Natural killer cell treated with Interleukin-12 subunit alpha and Interleukin-12 subunit beta and Interleukin-15 and Interleukin-18, amount 100 ng/mL, for 72 hours (primary cell): ENCODE measurements at regions not wholly inside any gene's neighbourhood (a gene's known extent, or its start where the extent isn't known, plus 50 kb on each side); places are given as distances from the start of the nearest gene placed in this dataset.
"Not testable (repeated sequence)": the region's sequence is repeated elsewhere in the genome, so short reads cannot be mapped to it uniquely, and the experiment has no call there.

Experiments
- ATAC-seq, 2 donors: fragments of 150-1000 bp; cut with Tn5 transposase in 1 of 2; sonication (Bioruptor Pico), chemical (Tn5 transposase) in 1 of 2; 2 replicates each; pipeline ENCODE4 v1.10.0; 2021
- DNase-seq: peaks from one replicate; pipeline ENCODE4 v3.0.0; 2022; ENCODE audit warnings: low spot score
- H3K27ac Mint-ChIP-seq, 2 donors: 1 replicate in 1 of 2; 2 replicates in 1 of 2; pipeline ENCODE4 v1.8.0; 2022; ENCODE audit warnings: mixed read lengths in 2 of 2, mild to moderate bottlenecking in 1 of 2, moderate library complexity in 1 of 2
- H3K27me3 Mint-ChIP-seq, 2 donors: 1 replicate in 1 of 2; 2 replicates in 1 of 2; pipeline ENCODE4 v1.8.0; 2022; ENCODE audit warnings: mixed read lengths in 2 of 2
- H3K36me3 Mint-ChIP-seq: one replicate; pipeline ENCODE4 v1.8.0; 2022; ENCODE audit warnings: mixed read lengths
- H3K4me1 Mint-ChIP-seq, 2 donors: 1 replicate in 1 of 2; 2 replicates in 1 of 2; pipeline ENCODE4 v1.8.0; 2022; ENCODE audit warnings: low read depth in 2 of 2, mixed read lengths in 2 of 2, mild to moderate bottlenecking in 1 of 2
- H3K4me3 Mint-ChIP-seq: one replicate; pipeline ENCODE4 v1.8.0; 2022; ENCODE audit warnings: mixed read lengths
- H3K9me3 Mint-ChIP-seq: 2 replicates; pipeline ENCODE4 v1.8.0; 2022; ENCODE audit warnings: mixed read lengths

DNA sequence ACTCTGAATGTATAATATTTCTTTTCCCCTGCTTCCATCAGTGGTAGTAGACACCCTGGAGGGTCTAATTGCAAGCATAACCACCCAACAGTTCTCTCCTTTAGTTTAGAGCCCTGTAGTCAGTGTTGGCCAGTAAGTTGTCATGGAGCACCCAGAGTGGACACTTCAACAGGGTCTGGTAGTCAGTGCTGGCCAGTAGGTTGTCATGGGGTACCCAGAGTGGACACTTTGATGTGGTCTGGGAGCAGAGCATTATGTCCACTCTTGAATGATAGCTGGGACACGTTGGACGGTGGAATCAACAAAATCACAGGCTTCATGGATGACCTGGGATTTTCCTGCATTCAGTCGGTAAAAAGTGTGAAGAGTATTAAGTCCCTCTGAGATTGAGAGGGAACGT lies 864.9 kb upstream of the TPTE start:
- H3K9me3 Mint-ChIP-seq: peaks cover 13% of the 10 kb centered on the region
- H3K4me1 Mint-ChIP-seq, H3K27me3 Mint-ChIP-seq, H3K36me3 Mint-ChIP-seq, H3K4me3 Mint-ChIP-seq, DNase-seq, H3K27ac Mint-ChIP-seq: not testable (repeated sequence)
- ATAC-seq: peak in 1 of 2 donors; percentile 40

DNA sequence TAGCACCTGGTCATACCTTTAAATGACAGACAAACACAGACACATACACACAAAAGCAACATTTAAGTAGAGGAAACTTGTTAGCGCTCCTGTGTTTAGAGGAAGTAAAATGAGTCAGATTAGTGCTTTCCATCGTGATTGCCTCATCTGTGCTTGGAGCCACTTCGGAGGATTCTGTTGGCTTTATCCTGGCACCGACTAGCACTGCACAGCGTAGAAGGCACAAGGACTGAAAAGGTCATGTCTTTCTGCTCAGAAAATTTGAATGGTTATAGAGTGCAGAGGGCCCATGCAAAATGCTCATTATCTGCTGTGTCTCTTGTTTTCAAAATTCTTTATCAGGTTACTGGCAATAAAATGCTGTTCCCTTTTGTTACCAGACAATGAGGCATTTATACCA lies 863.6 kb upstream of the TPTE start:
- not testable (repeated sequence) for ATAC-seq, H3K27ac Mint-ChIP-seq, DNase-seq, H3K36me3 Mint-ChIP-seq, H3K27me3 Mint-ChIP-seq, H3K4me1 Mint-ChIP-seq, H3K4me3 Mint-ChIP-seq
- peaks cover 10% of the 10 kb centered on the region for H3K9me3 Mint-ChIP-seq

DNA sequence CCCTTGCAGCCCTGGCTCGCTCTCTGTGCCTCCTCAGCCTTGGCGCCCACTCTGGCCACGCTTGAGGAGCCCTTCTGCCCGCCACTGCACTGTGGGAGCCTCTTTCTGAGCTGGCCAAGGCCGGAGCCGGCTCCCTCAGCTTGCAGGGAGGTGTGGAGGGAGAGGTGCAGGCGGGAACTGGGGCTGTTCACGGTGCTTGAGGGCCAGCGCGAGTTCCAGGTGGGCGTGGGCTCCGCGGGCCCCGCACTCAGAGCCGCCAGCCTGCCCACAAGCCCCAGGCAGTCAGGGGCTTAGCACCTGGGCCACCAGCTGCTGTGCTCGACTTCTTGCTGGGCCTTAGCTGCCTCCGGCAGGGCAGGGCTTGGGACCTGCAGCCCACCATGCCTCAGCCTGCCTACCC lies 861.5 kb upstream of the TPTE start:
- peaks cover 10% of the 10 kb centered on the region for H3K9me3 Mint-ChIP-seq
- not testable (repeated sequence) for H3K4me1 Mint-ChIP-seq, H3K4me3 Mint-ChIP-seq, H3K27me3 Mint-ChIP-seq, ATAC-seq, H3K27ac Mint-ChIP-seq, H3K36me3 Mint-ChIP-seq, DNase-seq

DNA sequence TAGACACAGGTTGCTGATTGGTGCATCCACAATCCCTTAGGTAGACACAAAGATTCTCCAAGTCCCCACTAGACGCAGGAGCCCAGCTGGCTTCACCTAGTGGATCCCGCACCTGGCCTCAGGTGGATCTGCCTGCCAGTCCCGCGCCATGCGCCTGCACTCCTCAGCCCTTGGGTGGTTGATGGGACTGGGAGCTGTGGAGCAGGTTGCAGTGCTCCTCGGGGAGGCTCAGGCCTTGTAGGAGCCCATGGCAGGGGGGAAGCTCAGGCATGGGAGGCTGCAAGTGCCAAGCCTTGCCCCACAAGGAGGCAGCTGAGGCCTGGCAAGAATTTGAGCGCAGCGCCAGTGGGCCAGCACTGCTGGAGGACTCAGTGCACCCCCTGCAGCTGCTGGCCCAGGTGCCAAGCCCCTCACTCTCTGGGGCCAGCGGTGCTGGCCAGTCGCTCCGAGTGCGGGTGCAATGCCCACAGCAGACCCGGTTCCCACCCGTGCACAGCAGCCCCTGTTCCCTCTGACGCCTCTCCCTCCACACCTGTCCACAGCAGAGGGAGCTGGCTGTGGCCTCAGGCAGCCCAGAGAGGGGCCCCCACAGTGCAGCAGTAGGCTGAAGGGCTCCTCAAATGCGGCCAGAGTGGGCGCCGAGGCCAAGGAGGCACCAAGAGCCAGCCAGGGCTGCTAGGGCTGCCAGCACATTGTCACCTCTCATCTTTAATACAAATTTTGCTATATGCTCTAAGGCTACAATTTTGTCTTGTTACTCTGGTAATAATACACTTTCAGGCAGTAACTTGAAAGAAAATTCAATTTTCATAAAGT lies 857.3 kb upstream of the TPTE start:
- peak; percentile 43 to 52 for ATAC-seq

DNA sequence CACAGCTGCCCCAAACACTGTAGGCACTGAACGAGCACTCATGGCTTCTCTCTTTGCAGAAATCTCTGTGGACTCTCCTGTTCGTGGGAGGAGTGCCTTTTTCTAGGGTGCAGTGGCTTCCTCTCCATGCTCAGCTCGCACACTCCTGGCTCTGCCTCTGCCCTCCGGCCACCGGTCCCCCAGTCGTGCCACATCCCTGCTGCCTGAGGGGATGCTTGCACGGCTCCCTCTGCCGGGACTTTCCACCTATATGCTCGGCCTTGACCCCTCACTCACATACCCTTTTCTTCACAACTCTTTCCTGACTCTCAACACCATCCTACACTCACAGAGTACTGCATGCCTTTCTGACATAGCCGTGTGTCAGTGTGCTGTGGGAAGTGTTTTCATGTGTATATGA lies 845.6 kb upstream of the TPTE start:
- DNase-seq, H3K4me3 Mint-ChIP-seq, H3K27me3 Mint-ChIP-seq, H3K36me3 Mint-ChIP-seq, H3K9me3 Mint-ChIP-seq, H3K27ac Mint-ChIP-seq, H3K4me1 Mint-ChIP-seq: not testable (repeated sequence)
- ATAC-seq: peak in 1 of 2 donors; percentile 6

More for the DNA sequence above, 857.3 kb upstream of the TPTE start:
- H3K4me3 Mint-ChIP-seq, H3K36me3 Mint-ChIP-seq, H3K9me3 Mint-ChIP-seq, H3K27ac Mint-ChIP-seq, DNase-seq, H3K4me1 Mint-ChIP-seq, H3K27me3 Mint-ChIP-seq: not testable (repeated sequence)

DNA sequence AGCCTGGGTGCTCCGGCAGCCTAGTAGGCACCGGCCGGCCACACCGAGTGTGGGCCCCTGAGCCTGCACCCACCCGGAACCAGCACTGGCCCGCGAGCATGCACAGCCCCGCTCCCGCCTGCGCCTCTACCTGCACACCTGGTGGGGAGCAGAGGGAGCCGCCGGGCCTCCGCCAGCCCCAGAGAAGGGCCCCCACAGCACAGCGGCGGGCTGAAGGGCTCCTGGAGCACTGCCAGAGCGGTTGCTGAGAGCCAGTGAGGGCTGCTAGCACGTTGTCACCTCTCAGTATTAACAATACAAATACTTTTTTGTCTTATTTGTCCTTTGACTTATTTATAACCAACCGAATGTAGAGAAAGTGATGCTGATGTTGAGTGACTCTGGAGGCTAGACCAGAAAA lies 842.4 kb upstream of the TPTE start:
- not testable (repeated sequence) for H3K36me3 Mint-ChIP-seq, H3K27ac Mint-ChIP-seq

DNA sequence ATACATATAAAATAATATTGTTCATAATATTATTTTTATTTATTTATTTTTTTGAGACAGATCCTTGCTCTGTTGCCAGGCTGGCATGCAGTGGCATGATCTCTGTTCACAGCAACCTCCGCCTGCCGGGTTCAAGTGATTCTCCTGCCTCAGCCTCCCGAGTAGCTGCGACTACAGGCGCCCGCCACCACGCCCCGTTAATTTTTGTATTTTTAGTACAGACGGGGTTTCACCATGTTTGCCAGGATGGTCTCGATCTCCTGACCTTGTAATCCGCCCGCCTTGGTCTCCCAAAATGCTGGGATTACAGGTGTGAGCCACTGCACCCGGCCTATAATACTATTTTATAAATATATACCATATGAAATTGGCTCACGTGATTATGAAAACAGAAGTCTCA lies 832.4 kb upstream of the TPTE start:
- not testable (repeated sequence) for ATAC-seq, H3K27ac Mint-ChIP-seq, H3K27me3 Mint-ChIP-seq, H3K36me3 Mint-ChIP-seq, H3K4me3 Mint-ChIP-seq, DNase-seq, H3K9me3 Mint-ChIP-seq, H3K4me1 Mint-ChIP-seq

More for the DNA sequence above, 842.4 kb upstream of the TPTE start:
- ATAC-seq: peak in 1 of 2 donors; percentile 36
- H3K27me3 Mint-ChIP-seq, H3K4me3 Mint-ChIP-seq, H3K4me1 Mint-ChIP-seq, DNase-seq, H3K9me3 Mint-ChIP-seq: not testable (repeated sequence)

DNA sequence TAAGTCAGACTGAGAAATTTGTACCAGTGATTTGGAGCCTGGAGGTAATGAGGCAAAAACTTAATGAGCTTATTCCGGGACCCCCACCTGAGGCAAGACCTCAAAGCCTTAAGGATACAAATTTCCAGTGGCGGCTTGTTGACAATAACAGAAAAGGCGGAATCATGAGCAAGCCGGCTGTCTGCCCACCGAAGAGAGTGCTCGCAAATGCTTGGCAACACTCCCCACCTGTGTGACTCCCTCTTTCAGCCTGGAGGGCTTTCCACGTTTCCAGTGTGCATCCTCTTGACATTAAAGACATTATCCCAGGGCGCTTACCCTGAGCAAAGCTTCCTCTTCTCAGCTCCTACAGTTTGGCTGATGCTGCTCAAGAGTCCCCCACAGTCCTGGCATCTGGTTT lies 830.4 kb upstream of the TPTE start:
- H3K4me1 Mint-ChIP-seq, H3K9me3 Mint-ChIP-seq, ATAC-seq, H3K36me3 Mint-ChIP-seq, H3K27ac Mint-ChIP-seq, DNase-seq, H3K27me3 Mint-ChIP-seq, H3K4me3 Mint-ChIP-seq: not testable (repeated sequence)

DNA sequence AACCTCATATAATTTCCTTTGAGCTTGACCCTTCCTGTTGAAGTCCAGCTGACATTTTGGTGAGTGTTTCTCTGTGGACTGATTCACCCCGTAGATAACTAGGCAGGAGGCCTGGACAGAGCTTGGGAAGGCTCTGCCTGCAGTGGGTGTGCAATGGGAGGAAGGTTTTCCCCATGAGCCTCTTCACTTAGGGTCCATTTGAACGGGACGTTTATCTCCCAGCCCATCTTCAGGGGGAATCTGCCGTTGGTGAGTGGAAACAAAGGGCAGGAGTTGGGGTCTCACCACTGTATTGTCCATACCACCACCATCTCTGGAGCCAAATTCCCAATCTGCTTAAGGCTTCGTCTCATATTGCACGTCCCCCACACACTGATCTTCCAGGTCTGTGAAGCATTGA lies 825.6 kb upstream of the TPTE start:
- not testable (repeated sequence) for DNase-seq

DNA sequence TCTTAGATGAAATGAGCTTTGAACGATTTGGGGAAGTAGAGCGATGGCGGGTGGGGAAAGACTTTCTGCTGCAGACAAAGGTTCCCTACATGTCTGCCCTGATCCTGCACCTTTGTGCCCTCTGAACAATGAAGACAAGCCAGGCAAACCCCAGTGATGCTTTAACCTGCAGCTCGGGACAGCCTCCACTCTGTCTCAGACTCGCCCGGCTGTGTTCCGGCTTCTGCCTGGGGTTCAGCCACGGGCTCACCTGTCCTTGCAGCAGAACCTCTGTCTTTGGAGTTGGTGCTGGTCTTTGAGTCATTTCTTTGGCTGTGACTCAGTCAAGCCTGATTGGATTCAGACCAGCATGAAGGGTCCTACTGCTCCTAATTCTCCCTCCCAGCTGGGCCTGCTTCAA lies 823.6 kb upstream of the TPTE start:
- H3K27me3 Mint-ChIP-seq, DNase-seq, H3K36me3 Mint-ChIP-seq, H3K4me1 Mint-ChIP-seq, H3K4me3 Mint-ChIP-seq, H3K27ac Mint-ChIP-seq, H3K9me3 Mint-ChIP-seq: not testable (repeated sequence)
- ATAC-seq: peak in 1 of 2 donors; percentile 30

More for the DNA sequence above, 825.6 kb upstream of the TPTE start:
- not testable (repeated sequence) for H3K4me3 Mint-ChIP-seq, H3K4me1 Mint-ChIP-seq, H3K9me3 Mint-ChIP-seq, H3K27me3 Mint-ChIP-seq, H3K36me3 Mint-ChIP-seq, H3K27ac Mint-ChIP-seq
- peak; percentile 32 to 34 for ATAC-seq

DNA sequence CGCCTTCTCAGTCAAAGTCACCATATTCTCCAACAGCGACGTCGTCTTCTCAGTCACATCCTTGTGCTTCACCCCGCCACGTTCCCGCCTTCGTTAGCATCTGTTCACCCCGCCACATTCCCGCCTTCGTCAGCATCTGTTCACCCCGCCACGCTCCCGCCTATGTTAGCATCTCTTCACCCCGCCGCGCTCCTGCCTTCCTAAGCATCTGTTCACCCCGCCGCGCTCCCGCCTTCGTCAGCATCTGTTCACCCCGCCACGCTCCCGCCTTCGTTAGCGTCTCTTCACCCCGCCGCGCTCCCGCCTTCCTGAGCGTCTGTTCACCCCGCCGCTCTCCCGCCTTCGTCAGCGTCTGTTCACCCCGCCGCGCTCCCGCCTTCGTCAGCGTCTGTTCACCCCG lies 816.4 kb upstream of the TPTE start:
- not testable (repeated sequence) for DNase-seq, H3K4me3 Mint-ChIP-seq, H3K36me3 Mint-ChIP-seq, H3K27ac Mint-ChIP-seq, H3K4me1 Mint-ChIP-seq, H3K9me3 Mint-ChIP-seq, ATAC-seq, H3K27me3 Mint-ChIP-seq

DNA sequence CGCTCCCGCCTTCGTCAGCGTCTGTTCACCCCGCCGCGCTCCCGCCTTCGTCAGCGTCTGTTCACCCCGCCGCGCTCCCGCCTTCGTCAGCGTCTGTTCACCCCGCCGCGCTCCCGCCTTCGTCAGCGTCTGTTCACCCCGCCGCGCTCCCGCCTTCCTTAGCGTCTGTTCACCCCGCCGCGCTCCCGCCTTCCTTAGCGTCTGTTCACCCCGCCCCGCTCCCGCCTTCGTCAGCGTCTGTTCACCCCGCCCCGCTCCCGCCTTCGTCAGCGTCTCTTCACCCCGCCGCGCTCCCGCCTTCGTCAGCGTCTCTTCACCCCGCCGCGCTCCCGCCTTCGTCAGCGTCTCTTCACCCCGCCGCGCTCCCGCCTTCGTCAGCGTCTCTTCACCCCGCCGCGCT lies 815.9 kb upstream of the TPTE start:
- H3K9me3 Mint-ChIP-seq, H3K4me1 Mint-ChIP-seq, H3K4me3 Mint-ChIP-seq, H3K36me3 Mint-ChIP-seq, ATAC-seq, H3K27ac Mint-ChIP-seq, H3K27me3 Mint-ChIP-seq, DNase-seq: not testable (repeated sequence)

DNA sequence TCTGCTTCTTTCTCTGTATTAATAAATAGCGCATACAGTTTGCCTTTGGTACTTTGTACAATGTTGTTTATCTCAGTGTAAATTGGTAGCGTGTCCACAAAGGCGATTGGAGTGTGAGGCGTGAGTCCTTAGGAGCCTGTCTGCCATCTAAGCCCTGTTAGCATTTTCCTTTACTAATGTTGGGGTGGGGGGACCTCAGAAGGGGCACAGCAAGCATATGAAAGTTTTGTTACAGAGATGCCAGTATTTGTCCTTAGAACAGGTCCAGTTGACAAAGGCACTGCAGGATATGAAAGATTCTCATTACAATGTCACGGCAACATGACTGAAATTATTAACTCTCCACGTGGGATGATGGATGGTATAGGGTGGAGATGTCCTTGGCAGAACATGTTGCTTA lies 796.8 kb upstream of the TPTE start:
- not testable (repeated sequence) for H3K4me3 Mint-ChIP-seq, ATAC-seq, H3K27ac Mint-ChIP-seq, H3K27me3 Mint-ChIP-seq, H3K36me3 Mint-ChIP-seq, H3K4me1 Mint-ChIP-seq, DNase-seq
- H3K9me3 Mint-ChIP-seq: peaks cover 20% of the 10 kb centered on the region

DNA sequence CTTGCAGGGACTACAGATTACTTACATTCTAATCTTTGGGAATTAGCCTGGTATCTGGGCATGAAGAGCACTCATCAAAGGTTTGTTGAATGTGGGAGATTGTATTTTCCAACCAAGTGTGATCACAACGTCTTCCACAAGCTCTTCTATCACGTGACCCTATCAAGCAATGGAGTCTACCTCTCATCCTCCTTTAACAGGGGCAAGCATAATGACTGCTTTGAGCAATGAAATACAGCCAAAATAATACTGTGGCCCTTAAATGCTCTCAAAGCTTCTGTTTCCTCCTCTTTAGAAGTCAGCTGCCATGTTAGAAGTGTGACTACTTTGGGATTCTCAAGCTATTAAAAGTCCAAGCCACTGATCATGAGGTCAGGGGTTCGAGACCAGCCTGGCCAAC lies 794.2 kb upstream of the TPTE start:
- H3K36me3 Mint-ChIP-seq, H3K27me3 Mint-ChIP-seq, H3K4me1 Mint-ChIP-seq, H3K27ac Mint-ChIP-seq, ATAC-seq, H3K4me3 Mint-ChIP-seq, DNase-seq: not testable (repeated sequence)
- H3K9me3 Mint-ChIP-seq: peaks cover 20% of the 10 kb centered on the region
